ENCODE measurements at regions not wholly inside any gene's neighbourhood (a gene's known extent, or its start where the extent isn't known, plus 50 kb on each side); places are given as distances from the start of the nearest gene placed in this dataset.

DNA sequence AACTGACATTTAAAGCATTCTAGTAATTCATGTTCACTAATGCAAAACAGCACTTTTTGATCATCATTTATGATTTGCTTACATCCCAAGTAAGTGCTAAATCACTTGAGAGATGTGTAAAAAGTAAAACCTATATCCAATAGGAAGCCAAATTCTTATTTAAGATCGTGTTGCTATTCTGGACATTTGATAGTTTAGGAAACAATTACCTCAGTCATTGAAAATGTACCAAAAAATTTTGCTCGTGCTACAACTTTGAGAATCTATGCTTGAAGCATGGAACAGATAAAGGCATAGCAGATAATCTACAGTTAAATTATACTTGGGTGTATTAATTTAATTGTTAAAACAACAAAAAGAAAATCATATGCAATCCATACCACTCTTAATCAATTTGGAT is 571.6 kb upstream of the NR2F2 start:
- no peaks in the 10 kb centered on the region for H4K20me1 ChIP-seq (replicated peaks; ENCODE audit: insufficient read depth)
- H3K4me1 ChIP-seq (ENCODE audit: insufficient read depth): 0 out of 2 replicates have a peak, but pooled peaks cover 10% of the 10 kb centered on the region
- H3K4me2 ChIP-seq: no peak overlapping the region

More for the DNA sequence above, 571.6 kb upstream of the NR2F2 start:
- Histone ChIP-seq H3K79me2 (replicated peaks; ENCODE audit: insufficient read depth) (no peaks in the 10 kb centered on the region), H3F3A (replicated peaks; ENCODE audit: low read depth) (no peaks in the 10 kb centered on the region), H3K36me3 (ENCODE audit: insufficient read depth) (no peaks in the 10 kb centered on the region), H3K4me3 (no peak overlapping the region), H3K9me2 (ENCODE audit: insufficient read depth) (no peaks in the 10 kb centered on the region), H2AFZ (no peak overlapping the region), H3K27me3 (ENCODE audit: insufficient read depth) (no peaks in the 10 kb centered on the region), H3K27ac (ENCODE audit: low read depth) (no peak overlapping the region)
- H3K27ac Mint-ChIP-seq: no peak overlapping the region
- ATAC-seq: no peak
- H3K4me1 Mint-ChIP-seq: peaks cover 12% of the 10 kb centered on the region
- H3K36me3 Mint-ChIP-seq (ENCODE audit: low read depth): no peaks in the 10 kb centered on the region
- no peaks in the 10 kb centered on the region for H3K27me3 Mint-ChIP-seq (ENCODE audit: insufficient read depth, low read depth, poor library complexity)
- no peak for DNase-seq (ENCODE audit: low spot score)
- TF ChIP-seq NANOG (IDR thresholded peaks at IDR 0.05; ENCODE audit: borderline replicate concordance): no peak
- TF ChIP-seq, protein P1, sequence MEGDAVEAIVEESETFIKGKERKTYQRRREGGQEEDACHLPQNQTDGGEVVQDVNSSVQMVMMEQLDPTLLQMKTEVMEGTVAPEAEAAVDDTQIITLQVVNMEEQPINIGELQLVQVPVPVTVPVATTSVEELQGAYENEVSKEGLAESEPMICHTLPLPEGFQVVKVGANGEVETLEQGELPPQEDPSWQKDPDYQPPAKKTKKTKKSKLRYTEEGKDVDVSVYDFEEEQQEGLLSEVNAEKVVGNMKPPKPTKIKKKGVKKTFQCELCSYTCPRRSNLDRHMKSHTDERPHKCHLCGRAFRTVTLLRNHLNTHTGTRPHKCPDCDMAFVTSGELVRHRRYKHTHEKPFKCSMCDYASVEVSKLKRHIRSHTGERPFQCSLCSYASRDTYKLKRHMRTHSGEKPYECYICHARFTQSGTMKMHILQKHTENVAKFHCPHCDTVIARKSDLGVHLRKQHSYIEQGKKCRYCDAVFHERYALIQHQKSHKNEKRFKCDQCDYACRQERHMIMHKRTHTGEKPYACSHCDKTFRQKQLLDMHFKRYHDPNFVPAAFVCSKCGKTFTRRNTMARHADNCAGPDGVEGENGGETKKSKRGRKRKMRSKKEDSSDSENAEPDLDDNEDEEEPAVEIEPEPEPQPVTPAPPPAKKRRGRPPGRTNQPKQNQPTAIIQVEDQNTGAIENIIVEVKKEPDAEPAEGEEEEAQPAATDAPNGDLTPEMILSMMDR (conservative IDR thresholded peaks at IDR 0.05; ENCODE audit: low read depth in 2 of 2): no peak
- TF ChIP-seq ZNF462 (CRISPR knock-in tag; IDR thresholded peaks at IDR 0.05): no peak
- no peak for TF ChIP-seq ZNF331 (CRISPR knock-in tag; IDR thresholded peaks at IDR 0.05; ENCODE audit: low read depth)
- TF ChIP-seq, protein P2, sequence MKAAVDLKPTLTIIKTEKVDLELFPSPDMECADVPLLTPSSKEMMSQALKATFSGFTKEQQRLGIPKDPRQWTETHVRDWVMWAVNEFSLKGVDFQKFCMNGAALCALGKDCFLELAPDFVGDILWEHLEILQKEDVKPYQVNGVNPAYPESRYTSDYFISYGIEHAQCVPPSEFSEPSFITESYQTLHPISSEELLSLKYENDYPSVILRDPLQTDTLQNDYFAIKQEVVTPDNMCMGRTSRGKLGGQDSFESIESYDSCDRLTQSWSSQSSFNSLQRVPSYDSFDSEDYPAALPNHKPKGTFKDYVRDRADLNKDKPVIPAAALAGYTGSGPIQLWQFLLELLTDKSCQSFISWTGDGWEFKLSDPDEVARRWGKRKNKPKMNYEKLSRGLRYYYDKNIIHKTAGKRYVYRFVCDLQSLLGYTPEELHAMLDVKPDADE (IDR thresholded peaks at IDR 0.05): no peak
- TF ChIP-seq EZH2 (IDR thresholded peaks at IDR 0.05; ENCODE audit: low read depth, unreplicated experiment): no peak
- TF ChIP-seq EZH2phosphoT487 (IDR thresholded peaks at IDR 0.05; ENCODE audit: unreplicated experiment): no peak
- TF ChIP-seq, protein P3, sequence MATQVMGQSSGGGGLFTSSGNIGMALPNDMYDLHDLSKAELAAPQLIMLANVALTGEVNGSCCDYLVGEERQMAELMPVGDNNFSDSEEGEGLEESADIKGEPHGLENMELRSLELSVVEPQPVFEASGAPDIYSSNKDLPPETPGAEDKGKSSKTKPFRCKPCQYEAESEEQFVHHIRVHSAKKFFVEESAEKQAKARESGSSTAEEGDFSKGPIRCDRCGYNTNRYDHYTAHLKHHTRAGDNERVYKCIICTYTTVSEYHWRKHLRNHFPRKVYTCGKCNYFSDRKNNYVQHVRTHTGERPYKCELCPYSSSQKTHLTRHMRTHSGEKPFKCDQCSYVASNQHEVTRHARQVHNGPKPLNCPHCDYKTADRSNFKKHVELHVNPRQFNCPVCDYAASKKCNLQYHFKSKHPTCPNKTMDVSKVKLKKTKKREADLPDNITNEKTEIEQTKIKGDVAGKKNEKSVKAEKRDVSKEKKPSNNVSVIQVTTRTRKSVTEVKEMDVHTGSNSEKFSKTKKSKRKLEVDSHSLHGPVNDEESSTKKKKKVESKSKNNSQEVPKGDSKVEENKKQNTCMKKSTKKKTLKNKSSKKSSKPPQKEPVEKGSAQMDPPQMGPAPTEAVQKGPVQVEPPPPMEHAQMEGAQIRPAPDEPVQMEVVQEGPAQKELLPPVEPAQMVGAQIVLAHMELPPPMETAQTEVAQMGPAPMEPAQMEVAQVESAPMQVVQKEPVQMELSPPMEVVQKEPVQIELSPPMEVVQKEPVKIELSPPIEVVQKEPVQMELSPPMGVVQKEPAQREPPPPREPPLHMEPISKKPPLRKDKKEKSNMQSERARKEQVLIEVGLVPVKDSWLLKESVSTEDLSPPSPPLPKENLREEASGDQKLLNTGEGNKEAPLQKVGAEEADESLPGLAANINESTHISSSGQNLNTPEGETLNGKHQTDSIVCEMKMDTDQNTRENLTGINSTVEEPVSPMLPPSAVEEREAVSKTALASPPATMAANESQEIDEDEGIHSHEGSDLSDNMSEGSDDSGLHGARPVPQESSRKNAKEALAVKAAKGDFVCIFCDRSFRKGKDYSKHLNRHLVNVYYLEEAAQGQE (IDR thresholded peaks at IDR 0.05; ENCODE audit: unreplicated experiment): no peak
- no peak for TF ChIP-seq POLR2AphosphoS5 (IDR thresholded peaks at IDR 0.05; ENCODE audit: low read depth)
- no peak for TF ChIP-seq JUNB (IDR thresholded peaks at IDR 0.05; ENCODE audit: unreplicated experiment)
- TF ChIP-seq STAT1 (IDR thresholded peaks at IDR 0.05; ENCODE audit: unreplicated experiment): no peak
- no peak for TF ChIP-seq CREB1 (CRISPR knock-in tag; IDR thresholded peaks at IDR 0.05; ENCODE audit: low read depth)
- no peak for TF ChIP-seq ZNF114 (CRISPR knock-in tag; IDR thresholded peaks at IDR 0.05)
- no peaks in the 10 kb centered on the region for H3K9me3 Mint-ChIP-seq
- H3K4me3 Mint-ChIP-seq: no peak overlapping the region
